GM19463 (cell line): ENCODE measurements at regions not wholly inside any gene's neighbourhood (a gene's known extent, or its start where the extent isn't known, plus 50 kb on each side); places are given as distances from the start of the nearest gene placed in this dataset.

Source experiments
- ATAC-seq: cut with Tn5 transposase; IDR thresholded peaks from one replicate; pipeline ENCODE4 v1.9.1; 2021; ENCODE audit warnings: mild to moderate bottlenecking, moderate library complexity; ENCODE audit not compliant: unreplicated experiment

DNA sequence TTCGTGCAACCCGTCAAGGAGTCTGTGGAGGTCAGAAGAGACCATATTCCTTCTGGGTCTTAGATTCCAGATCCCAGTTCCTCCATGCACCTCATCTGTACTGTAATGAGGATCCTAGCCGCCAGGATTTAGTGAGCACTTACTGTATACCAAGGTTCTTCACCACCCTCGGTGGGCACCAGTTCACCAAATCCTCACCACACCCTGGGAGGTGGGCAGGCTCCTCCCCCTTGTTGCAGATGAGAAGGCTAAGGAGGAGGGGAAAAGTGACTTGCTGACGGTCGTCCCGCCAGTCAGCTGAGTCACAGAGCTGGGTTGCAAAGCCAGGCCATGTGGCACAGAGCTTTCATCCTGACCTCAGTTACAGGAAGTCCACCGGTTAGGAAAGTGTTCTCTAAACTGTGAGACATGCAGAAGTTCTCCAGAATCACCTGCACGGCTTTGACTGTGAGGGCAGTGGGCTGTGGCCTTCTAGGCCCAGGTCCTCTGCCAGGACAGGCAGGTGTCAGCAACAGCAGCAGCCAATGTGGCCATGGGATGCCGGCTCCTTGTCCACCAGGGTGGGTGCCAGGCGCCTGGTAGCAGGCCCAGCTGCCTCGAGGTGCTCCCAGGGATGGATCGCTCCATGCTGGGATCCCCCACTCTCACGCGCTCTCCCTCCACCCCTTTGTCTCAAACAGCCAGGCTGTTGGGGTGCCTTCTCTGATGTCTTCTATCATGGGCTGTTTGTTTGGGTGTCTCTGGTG is 240.3 kb upstream of the GSE1 start:
- ATAC-seq = no peak

GRCh38 chr16:85373741-85374570 is 239.2 kb upstream of the GSE1 start:
- no peak for ATAC-seq

DNA sequence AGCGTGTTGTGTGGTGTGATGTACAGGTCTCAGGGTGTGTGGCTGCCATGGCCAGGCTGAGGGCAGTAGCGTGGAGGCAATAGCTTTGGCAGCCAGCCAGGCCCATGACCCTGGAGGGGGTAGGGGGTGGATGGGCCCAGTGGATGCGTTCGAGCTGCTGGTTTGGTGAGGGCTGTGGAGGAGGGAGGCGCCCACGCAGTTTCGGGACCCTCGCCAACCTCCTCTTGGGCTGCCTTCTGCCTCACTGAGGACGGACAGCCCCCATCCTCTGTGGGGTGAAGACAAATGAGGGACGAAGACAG is 238.6 kb upstream of the GSE1 start:
- no peak for ATAC-seq

DNA sequence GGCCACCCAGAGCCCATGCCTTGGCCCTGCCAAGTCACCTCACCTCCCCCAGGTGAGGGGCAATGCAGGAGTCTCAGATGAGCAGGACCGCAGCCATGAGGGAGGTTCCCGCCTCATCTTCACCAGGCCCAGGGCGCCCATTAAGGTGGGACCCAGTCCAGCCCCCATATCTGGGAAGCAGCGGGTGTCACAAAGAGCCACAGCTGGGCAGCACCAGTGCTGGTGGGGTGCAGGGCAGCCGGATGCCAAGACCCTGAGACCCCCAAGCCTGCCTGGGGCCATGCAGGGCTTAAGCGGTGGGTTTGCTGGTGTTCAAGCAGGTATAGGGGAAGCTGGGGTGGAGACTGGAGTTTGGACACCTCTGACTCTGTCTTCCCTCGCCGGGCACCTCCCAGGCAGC is 237.8 kb upstream of the GSE1 start:
- ATAC-seq = no peak

- ATAC-seq = no peak
Measured at GRCh38 chr16:85376292-85377095, 236.6 kb upstream of the GSE1 start.

DNA sequence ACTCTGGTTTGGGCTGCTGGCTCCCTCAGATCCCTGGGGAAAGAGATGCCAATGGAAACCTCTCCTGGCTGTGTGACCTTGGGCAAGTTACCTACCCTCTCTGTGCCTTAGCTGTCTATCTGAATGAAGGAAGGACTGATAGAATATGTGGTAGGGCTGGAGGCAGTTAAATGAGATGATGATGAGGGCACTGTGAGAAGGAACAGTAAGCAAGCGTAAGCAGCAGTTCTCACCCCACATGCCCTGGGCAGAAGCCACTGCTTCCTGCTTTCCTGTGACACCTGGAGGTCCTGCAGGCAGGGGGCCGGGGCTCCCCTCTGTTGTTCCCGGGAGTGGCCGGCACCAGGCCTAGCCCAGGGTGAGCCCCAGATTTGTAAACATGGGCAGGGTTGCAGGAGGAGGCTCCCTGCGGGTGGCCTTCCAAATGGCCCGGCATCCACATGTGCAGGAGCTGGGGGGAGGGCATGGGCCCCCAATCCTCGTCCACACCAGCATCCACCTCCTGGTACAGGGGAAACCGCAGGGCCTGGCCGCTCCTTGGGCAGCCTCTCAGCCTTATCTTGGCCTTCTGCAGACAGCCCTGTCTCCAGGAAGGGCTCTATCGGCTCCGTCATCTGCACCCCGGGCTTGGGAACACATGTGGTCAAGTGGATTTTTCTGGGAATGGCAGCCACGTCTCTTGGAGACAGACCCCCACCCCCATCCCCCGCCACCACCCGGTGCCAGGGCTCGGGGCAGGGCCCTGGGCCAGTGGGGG is 235.6 kb upstream of the GSE1 start:
- ATAC-seq = no peak

- ATAC-seq = no peak
Measured at GRCh38 chr16:85378145-85379040, 234.7 kb upstream of the GSE1 start.

DNA sequence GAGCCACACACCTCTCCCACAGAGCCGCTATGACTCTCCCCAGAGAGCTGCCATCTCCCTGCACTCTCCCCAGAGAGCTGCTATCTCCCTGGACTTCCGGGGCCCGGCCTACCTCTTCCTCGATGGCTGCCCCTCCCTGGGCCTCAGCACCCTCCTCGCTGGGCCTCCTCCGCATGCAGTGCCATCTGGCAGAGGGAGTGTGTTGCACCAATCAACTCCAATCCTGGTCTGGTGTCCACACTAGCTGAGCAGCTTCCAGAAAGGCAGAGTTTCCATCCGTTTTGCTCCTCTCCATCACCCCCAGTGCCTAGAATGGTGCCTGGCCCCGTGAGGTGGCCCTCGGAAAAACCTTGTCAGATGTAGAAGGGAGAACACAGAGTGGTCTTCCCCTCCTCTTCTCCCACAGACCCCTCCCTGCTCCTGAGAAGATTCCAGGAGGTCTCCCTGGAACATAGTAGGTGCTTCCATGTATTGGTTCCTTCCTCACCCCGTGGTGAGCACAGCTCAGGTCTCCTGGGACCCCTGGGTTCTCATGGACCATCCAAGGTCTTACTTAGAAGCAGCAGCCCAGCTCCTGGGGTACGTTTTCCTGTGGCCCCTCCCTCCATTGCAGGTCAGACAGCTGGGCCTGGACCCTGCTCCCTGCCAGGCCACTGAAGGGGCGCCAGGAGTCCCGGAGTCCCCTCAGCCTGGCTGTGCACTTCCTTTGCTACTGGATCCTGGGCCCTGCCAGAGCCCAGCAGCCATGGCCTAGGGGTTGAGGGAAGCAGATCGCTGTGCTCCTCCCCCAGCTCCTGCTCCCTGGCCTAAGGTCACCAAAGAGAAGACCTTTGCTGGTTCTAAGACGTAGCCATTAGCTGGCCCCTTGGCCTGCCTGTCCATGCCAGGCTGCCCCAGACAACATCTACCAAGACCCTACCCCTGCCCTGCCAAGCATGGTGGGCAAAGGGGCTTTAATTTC is 233.8 kb upstream of the GSE1 start:
- ATAC-seq = no peak

- no peak for ATAC-seq
Measured at GRCh38 chr16:85380002-85380395, 233.1 kb upstream of the GSE1 start.

DNA sequence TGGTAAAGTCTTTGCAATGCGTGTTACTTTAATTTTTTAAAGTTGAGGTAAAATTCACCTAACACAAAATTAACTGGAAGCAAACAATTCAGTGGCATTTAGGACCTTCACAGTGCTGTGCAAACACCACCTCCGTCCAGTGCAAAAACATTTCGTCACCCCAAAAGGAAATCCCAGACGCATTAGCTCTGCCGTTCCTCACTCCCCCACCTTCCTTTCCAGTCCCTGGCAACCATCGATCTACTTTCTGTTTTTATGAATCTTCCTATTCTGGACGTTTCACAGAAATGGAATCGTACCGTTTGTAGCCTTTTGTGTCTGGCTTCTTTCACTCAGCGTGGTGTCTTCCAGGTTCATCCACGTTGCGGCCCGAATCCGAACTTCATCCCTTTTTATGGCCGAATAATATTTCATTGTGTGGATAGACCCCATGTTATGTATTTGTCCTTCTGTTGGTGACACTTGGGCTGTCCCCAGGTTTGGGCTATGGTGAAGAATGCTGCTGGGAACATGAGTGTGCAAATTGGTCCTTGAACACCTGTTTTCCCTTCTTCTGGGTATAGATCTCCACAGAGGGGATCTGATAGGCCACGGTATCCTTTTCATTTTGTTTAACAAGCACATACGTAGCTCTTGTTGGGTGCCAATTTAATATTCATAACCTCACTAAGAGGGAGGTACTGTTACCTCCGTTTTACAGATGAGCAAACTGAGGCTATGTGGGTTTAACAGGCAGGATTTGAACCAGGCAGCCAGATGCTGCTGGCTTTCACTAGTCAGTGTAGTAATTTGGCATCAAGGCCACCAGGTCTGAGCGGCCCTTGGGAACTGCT is 232.0 kb upstream of the GSE1 start:
- no peak for ATAC-seq

DNA sequence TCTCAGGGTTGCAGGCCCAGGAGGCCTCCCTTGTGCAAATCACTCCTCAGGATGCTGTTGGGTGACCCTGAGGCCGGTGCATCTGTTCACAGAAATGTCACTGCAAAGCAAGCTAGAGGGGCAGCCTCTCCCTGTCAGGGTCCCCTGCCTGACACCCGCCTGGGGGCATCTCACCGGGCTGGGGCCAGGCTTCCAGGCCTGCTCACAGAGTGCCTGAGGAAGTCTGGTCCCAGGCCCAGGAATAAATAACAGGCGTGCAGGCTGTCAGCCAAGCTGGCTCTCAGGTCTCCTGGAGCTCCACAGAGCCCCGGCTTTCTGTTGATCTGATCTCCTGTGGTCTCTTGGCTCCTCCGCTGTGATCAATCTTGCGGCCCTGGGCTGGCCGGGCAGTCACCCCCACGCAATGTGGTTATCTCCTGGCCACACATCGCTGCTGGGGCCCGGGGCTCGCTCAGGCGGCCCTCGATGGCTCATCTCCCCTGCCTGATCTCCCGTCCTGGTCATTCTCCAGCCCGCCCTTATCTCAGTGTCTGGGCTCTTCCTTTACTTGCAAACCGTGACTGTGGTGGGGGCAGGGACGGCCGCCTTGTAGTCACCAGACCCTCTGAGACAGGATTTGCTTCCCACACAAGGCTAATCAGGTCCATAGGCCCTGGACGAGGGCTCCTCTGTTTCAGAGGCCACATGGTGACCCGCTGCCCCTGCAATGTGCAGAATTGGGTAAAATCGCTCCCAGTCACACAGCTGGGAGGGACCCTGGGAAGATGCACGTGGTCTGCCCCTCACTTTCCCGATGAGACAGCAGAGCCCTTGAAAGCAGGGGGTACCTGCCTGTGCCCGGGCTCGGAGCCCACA is 231.2 kb upstream of the GSE1 start:
- ATAC-seq = no peak

DNA sequence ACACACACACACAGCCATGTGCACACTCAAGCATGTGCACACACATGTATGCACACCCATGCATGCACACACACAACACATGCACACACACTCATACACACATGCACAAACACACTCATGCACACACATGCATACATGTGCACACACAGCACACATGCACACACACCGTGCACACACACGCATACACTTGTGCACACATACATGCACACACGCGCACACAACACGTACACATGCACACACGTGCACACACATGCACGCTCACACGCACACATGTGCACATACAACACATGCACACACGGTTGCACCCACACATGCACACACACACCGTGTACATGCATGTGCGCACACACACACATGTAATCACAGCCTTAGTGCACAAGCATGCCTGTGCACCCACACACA is 230.4 kb upstream of the GSE1 start:
- no peak for ATAC-seq

GRCh38 chr16:85383836-85384832 is 229.0 kb upstream of the GSE1 start:
- ATAC-seq = no peak

DNA sequence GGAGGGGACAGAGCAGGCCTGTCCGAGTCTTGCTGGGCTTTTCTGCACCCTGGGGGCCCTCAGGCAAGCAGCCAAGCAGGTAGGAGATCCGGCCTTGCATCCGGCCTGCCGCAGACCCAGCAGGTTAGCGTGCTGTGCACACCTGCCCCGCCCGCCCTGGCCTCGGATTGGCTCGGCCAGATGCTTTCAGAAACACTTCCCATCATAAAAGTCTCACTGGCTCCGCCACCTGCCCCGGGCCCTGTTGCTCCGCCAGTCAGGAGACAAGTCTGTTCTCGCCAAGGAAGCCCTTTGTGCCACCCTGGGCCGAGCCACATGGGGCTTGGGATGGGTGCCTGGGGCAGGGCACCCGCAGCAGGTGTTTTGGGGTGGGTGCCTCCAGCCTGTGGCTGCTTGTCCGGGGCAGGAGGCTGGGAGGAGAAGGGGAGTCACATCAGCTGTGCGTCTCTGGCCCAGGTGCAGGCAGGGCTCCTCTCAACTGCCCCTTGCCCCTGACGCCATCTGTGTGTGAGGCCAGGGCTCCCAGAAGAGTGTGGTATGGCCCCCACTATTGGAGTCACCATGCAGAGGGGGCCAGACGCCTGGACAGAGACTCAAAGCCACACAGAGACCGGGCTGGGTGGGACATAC is 228.2 kb upstream of the GSE1 start:
- ATAC-seq = no peak
